GM12891 (cell line): ENCODE measurements at regions not wholly inside any gene's neighbourhood (a gene's known extent, or its start where the extent isn't known, plus 50 kb on each side); places are given as distances from the start of the nearest gene placed in this dataset.

ENCODE experiments used
- POLR2A ChIP-seq: IDR thresholded peaks from 2 replicates; pipeline ENCODE4 v1.6.1; 2011; ENCODE audit warnings: low read depth, low read length, control low read depth
- POLR2AphosphoS5 ChIP-seq: IDR thresholded peaks from 2 replicates; pipeline ENCODE4 v1.6.1; 2011; ENCODE audit warnings: low read depth, low read length, control low read depth
- TAF1 ChIP-seq: IDR thresholded peaks from 2 replicates; pipeline ENCODE4 v1.6.1; 2011; ENCODE audit warnings: low read depth, low read length, control low read depth

DNA sequence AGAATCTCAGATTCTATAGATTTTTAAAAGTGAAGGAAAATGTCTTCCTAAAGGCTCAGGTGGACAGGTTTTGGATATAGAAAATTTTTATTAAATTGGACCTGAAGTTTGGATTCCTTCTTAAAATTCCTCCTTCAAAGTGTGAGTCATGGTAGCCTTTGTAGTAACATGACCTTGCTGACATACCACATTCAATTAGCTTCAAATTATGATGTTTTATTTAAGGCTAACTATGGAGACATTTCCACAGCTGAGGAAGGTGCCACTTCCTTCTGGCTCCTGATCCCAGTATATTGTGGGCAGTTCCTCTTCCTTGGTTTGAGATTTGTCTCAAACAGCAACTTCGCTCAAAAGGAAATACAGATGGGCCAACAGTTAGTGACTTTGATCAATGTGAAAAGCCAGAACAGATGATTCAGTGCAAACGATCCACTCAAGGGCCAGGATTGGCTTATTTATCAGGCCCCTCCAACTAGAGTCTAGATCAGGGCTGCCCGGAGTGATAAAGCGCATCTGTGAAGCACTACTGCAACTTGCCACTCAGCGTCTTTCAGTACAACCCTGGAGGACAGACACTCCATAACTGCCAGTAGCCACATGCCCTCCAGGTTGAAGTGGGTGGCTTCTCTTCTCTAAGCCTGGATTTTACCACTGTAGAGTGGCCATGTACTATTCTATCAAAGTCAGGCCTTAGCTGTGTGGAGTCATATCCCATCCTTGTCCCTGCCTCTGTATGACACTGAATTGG, 573.5 kb downstream of the KIF20B start:
- TF ChIP-seq POLR2AphosphoS5 (no peak), POLR2A (no peak), TAF1 (no peak)
